Liver (tissue), 3 donors: ENCODE measurements at regions not wholly inside any gene's neighbourhood (a gene's known extent, or its start where the extent isn't known, plus 50 kb on each side); places are given as distances from the start of the nearest gene placed in this dataset.

Source experiments
- CTCF ChIP-seq: fragments of 150-350 bp; IDR thresholded peaks from 2 replicates; pipeline ENCODE4 v1.5.1; 2017; ENCODE audit warnings: improper control_type of control experiment, low read depth, low read length; ENCODE audit not compliant: missing input control
- EGR1 ChIP-seq, 2 donors: IDR thresholded peaks; 2 replicates each; pipeline ENCODE4 v1.6.1; 2016 to 2018; ENCODE audit warnings: antibody characterized with exemption in 2 of 2, low read depth in 2 of 2
- FOXA1 ChIP-seq: IDR thresholded peaks from 2 replicates; pipeline ENCODE4 v1.6.1; 2016; ENCODE audit warnings: antibody characterized with exemption
- HNF4G ChIP-seq: IDR thresholded peaks from 2 replicates; pipeline ENCODE4 v1.6.1; 2016; ENCODE audit warnings: antibody characterized with exemption
- REST ChIP-seq: IDR thresholded peaks from 2 replicates; pipeline ENCODE4 v1.6.1; 2016; ENCODE audit warnings: antibody characterized with exemption, mild to moderate bottlenecking
- TAF1 ChIP-seq: conservative IDR thresholded peaks from 2 replicates; pipeline ENCODE4 v1.6.1; 2016; ENCODE audit warnings: antibody characterized with exemption, mild to moderate bottlenecking
- YY1 ChIP-seq: IDR thresholded peaks from 2 replicates; pipeline ENCODE4 v1.6.1; 2016; ENCODE audit warnings: antibody characterized with exemption, mild to moderate bottlenecking
- TF ChIP-seq, protein P1 (sequence below): IDR thresholded peaks from 2 replicates; pipeline ENCODE4 v1.6.1; 2016; ENCODE audit warnings: antibody characterized with exemption
- TF ChIP-seq, protein P2 (sequence below): IDR thresholded peaks from 2 replicates; pipeline ENCODE4 v1.6.1; 2016; ENCODE audit warnings: antibody characterized with exemption
- donor health status: healthy.
- donor health status: healthy.

GRCh38 chr1:98472878-98473277, 188.6 kb upstream of the SNX7 start:
- TF ChIP-seq CTCF (no peak), REST (no peak), EGR1 (IDR thresholded peaks at IDR 0.05; ENCODE audit: low read depth in 2 of 2) (no peak), FOXA1 (no peak), YY1 (no peak), HNF4G (no peak), TAF1 (no peak)
- TF ChIP-seq, protein P1, sequence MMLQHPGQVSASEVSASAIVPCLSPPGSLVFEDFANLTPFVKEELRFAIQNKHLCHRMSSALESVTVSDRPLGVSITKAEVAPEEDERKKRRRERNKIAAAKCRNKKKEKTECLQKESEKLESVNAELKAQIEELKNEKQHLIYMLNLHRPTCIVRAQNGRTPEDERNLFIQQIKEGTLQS, result no peak
- TF ChIP-seq, protein P2, sequence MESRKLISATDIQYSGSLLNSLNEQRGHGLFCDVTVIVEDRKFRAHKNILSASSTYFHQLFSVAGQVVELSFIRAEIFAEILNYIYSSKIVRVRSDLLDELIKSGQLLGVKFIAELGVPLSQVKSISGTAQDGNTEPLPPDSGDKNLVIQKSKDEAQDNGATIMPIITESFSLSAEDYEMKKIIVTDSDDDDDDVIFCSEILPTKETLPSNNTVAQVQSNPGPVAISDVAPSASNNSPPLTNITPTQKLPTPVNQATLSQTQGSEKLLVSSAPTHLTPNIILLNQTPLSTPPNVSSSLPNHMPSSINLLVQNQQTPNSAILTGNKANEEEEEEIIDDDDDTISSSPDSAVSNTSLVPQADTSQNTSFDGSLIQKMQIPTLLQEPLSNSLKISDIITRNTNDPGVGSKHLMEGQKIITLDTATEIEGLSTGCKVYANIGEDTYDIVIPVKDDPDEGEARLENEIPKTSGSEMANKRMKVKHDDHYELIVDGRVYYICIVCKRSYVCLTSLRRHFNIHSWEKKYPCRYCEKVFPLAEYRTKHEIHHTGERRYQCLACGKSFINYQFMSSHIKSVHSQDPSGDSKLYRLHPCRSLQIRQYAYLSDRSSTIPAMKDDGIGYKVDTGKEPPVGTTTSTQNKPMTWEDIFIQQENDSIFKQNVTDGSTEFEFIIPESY, result no peak
